OCI-LY3 (cell line): ENCODE measurements at regions not wholly inside any gene's neighbourhood (a gene's known extent, or its start where the extent isn't known, plus 50 kb on each side); places are given as distances from the start of the nearest gene placed in this dataset.
A peak's percentile ranks its signal among the peaks of the same experiment; 100 is the strongest.

Source experiments
- H2AFZ ChIP-seq: fragments of 200-600, 300-600 bp; shearing (Covaris generic); 2 replicates; pipeline ENCODE4 v1.6.0; 2014; ENCODE audit warnings: antibody characterized with exemption, low read depth, low read length
- H3K27ac ChIP-seq: fragments of 200-600, 300-600 bp; sonication (generic); 2 replicates; pipeline ENCODE4 v1.5.1; 2014; ENCODE audit warnings: mild to moderate bottlenecking, low read length, moderate library complexity, mixed read lengths
- H3K27me3 ChIP-seq: fragments of 200-600, 300-600 bp; sonication (generic); 2 replicates; pipeline ENCODE4 v1.6.1; 2014; ENCODE audit warnings: low read depth, low read length, mixed read lengths
- H3K36me3 ChIP-seq: fragments of 200-600, 300-600 bp; sonication (generic); replicated peaks from 2 replicates; pipeline ENCODE3; 2014; ENCODE audit warnings: low read depth, low read length, mixed read lengths
- H3K4me1 ChIP-seq: fragments of 300-600, 200-600 bp; sonication (generic); 2 replicates; pipeline ENCODE4 v1.6.1; 2014; ENCODE audit warnings: low read length, mixed read lengths
- H3K4me2 ChIP-seq: fragments of 200-600, 300-600 bp; sonication (generic); 2 replicates; pipeline ENCODE4 v1.6.1; 2014; ENCODE audit warnings: low read length, mixed read lengths
- H3K4me3 ChIP-seq: fragments of 300-600, 200-600 bp; sonication (generic); 2 replicates; pipeline ENCODE4 v1.5.1; 2014; ENCODE audit warnings: antibody characterized with exemption, mild to moderate bottlenecking, low read length, moderate library complexity
- H3K79me2 ChIP-seq: fragments of 300-600, 200-600 bp; shearing (Covaris generic); 2 replicates; pipeline ENCODE4 v1.6.1; 2014; ENCODE audit warnings: mild to moderate bottlenecking, low read length, mixed read lengths
- H3K9ac ChIP-seq: fragments of 300-600, 200-600 bp; shearing (Covaris generic); 2 replicates; pipeline ENCODE4 v1.6.0; 2014; ENCODE audit warnings: mild to moderate bottlenecking, low read length, moderate library complexity
- H3K9me3 ChIP-seq: fragments of 200-600, 300-600 bp; shearing (Covaris generic); 2 replicates; pipeline ENCODE4 v1.6.1; 2014; ENCODE audit warnings: low read length, mixed read lengths; ENCODE audit not compliant: insufficient read depth
- H4K20me1 ChIP-seq: fragments of 200-600, 300-600 bp; sonication (generic); 2 replicates; pipeline ENCODE4 v1.6.1; 2016; ENCODE audit warnings: low read length, mixed read lengths; ENCODE audit not compliant: insufficient read depth
- EZH2phosphoT487 ChIP-seq: fragments of 200-600 bp; shearing (Covaris generic); IDR thresholded peaks from 2 replicates; pipeline ENCODE4 v1.6.1; 2018; ENCODE audit warnings: antibody characterized with exemption, mixed run types, low read depth
- TF ChIP-seq, protein P1 (sequence below): fragments of 200-600, 300-600 bp; sonication (generic); IDR thresholded peaks from 2 replicates; pipeline ENCODE4 v1.5.1; 2014; ENCODE audit warnings: antibody characterized with exemption, low read length, low read depth

DNA sequence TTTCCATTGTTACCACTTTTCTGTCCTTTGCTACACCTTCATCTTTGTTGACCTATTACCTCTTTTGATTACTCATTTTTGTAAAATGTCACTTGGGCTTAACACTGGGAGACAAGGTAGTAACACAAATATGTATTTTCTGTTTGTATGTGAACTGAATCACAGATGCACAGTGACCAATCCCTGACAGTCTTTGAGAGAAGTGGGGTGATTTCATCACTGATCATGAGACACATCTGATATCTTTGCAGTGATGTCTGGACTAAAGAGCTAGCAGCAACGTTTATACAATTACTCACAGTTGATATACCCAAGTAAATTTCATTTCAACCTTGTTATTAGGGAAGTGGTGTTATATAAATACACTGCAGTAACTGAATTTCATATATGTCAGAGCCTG lies 1397.4 kb upstream of the SPRY2 start:
- TF ChIP-seq, protein P1, sequence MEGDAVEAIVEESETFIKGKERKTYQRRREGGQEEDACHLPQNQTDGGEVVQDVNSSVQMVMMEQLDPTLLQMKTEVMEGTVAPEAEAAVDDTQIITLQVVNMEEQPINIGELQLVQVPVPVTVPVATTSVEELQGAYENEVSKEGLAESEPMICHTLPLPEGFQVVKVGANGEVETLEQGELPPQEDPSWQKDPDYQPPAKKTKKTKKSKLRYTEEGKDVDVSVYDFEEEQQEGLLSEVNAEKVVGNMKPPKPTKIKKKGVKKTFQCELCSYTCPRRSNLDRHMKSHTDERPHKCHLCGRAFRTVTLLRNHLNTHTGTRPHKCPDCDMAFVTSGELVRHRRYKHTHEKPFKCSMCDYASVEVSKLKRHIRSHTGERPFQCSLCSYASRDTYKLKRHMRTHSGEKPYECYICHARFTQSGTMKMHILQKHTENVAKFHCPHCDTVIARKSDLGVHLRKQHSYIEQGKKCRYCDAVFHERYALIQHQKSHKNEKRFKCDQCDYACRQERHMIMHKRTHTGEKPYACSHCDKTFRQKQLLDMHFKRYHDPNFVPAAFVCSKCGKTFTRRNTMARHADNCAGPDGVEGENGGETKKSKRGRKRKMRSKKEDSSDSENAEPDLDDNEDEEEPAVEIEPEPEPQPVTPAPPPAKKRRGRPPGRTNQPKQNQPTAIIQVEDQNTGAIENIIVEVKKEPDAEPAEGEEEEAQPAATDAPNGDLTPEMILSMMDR: no peak
- no peak for TF ChIP-seq EZH2phosphoT487
- H3K36me3 ChIP-seq: no peaks in the 10 kb centered on the region
- H3K4me1 ChIP-seq: no peaks in the 10 kb centered on the region
- H3K79me2 ChIP-seq: no peaks in the 10 kb centered on the region
- no peaks in the 10 kb centered on the region; the same call in 1 of the 2 replicates for H3K9me3 ChIP-seq
- H3K9ac ChIP-seq: no peak overlapping the region
- no peak overlapping the region for H2AFZ ChIP-seq
- no peak overlapping the region for H3K4me2 ChIP-seq
- H3K4me3 ChIP-seq: no peak overlapping the region
- no peak overlapping the region for H3K27ac ChIP-seq
- H3K27me3 ChIP-seq: no peaks in the 10 kb centered on the region
- no peaks in the 10 kb centered on the region for H4K20me1 ChIP-seq

DNA sequence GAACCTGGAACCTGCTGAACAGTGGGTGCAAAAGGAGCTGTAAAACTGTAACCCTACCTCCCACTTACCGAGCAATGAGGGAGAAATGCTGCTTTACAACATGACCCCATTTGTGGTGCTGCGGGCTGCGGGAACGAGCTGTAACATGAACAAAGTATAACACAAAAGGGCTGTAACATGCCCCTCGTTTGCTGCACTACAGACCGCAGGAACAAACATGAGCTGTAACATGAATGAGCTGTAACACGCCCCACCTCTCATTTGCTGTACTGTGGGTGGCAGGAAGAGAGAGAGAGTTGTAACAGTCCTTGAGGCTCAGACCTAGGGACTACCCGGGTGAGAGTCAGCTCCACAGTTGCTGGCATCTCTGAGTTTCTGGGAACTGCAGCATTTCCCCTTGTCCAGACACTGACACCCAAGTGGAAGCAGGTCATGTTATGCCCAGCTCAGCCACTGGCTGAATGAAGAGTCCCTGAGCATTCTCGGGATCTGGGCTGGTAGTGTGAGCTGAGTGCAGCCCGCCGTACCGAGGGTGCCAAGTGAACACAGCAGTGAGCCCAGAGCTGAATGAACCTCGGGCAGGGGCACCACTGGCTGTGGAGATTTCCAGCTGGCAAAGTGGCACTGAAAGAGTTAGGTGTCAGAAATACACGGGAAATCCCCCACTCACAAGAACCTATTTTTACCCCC lies 1385.3 kb upstream of the SPRY2 start:
- H3K36me3 ChIP-seq: no peaks in the 10 kb centered on the region
- H3K79me2 ChIP-seq: no peaks in the 10 kb centered on the region
- no peaks in the 10 kb centered on the region for H3K9me3 ChIP-seq
- no peak overlapping the region for H3K9ac ChIP-seq
- no peak overlapping the region for H3K4me3 ChIP-seq
- no peaks in the 10 kb centered on the region for H4K20me1 ChIP-seq
- H3K27me3 ChIP-seq: no peaks in the 10 kb centered on the region
- 0 out of 2 replicates have a peak overlapping the region, but pooled peaks have one; percentile 2 for H2AFZ ChIP-seq
- no peak overlapping the region for H3K4me2 ChIP-seq
- H3K4me1 ChIP-seq: no peaks in the 10 kb centered on the region
- H3K27ac ChIP-seq: no peak overlapping the region
- TF ChIP-seq, protein P1: no peak
- no peak for TF ChIP-seq EZH2phosphoT487

DNA sequence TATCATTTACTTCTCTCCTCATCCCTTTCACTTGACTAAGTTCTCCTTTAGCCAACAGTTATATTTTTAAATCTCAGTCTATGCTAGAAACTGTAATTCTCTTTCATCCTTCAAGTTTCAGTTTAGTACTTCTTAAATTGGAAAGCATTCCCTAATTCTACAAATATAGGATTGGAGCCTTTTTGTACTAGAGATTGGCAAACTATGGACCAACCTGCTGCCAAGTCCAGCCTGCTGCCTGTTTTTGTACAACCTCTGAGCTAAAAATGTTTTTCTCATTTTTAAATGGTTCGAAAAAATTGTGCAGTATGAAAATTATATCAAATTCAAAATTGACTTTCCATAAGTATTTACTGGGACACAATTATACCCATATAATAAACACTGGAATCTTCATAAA lies 1381.5 kb upstream of the SPRY2 start:
- no peak for TF ChIP-seq EZH2phosphoT487
- TF ChIP-seq, protein P1: no peak
- no peaks in the 10 kb centered on the region for H3K36me3 ChIP-seq
- H3K79me2 ChIP-seq: no peaks in the 10 kb centered on the region
- H4K20me1 ChIP-seq: no peaks in the 10 kb centered on the region
- H2AFZ ChIP-seq: no peak overlapping the region; the same call in 1 of the 2 replicates
- H3K4me3 ChIP-seq: no peak overlapping the region
- H3K9me3 ChIP-seq: no peaks in the 10 kb centered on the region
- H3K27ac ChIP-seq: no peak overlapping the region
- H3K9ac ChIP-seq: no peak overlapping the region
- H3K27me3 ChIP-seq: no peaks in the 10 kb centered on the region
- H3K4me1 ChIP-seq: no peaks in the 10 kb centered on the region
- no peak overlapping the region for H3K4me2 ChIP-seq

DNA sequence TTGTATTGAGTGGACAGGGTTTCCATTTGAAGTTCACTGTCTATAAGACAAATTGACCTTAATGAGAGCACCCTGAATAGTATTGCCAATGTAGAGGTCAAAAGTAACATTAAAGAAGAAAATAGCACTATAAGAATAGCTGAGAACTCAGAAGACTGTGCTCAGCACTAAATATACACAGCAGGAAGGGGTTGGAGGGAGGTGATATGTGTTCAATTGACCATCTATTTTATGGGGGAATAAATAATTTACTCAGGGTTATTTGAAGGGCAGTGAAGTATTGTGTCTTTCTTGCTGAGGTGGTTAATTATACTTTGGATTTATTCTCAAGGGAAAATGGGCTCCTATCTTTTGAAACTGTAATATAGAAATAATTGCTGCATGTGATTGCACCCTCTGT lies 1380.5 kb upstream of the SPRY2 start:
- Histone ChIP-seq H3K4me3 (no peak overlapping the region), H2AFZ (no peak overlapping the region), H3K27ac (no peak overlapping the region), H4K20me1 (no peaks in the 10 kb centered on the region), H3K9ac (no peak overlapping the region), H3K36me3 (no peaks in the 10 kb centered on the region), H3K4me1 (no peaks in the 10 kb centered on the region), H3K9me3 (no peaks in the 10 kb centered on the region), H3K4me2 (no peak overlapping the region), H3K27me3 (no peaks in the 10 kb centered on the region), H3K79me2 (no peaks in the 10 kb centered on the region)
- TF ChIP-seq, protein P1: no peak
- no peak for TF ChIP-seq EZH2phosphoT487
